Tibial artery (tissue), 4 donors: ENCODE measurements at regions not wholly inside any gene's neighbourhood (a gene's known extent, or its start where the extent isn't known, plus 50 kb on each side); places are given as distances from the start of the nearest gene placed in this dataset.

Experiments used
- DNase-seq, 2 donors: peaks; one replicate each; pipeline ENCODE4 v3.0.0-alpha.2; 2019
- H3K27ac ChIP-seq, 2 donors: fragments of 200-600 bp; sonication (generic) in 1 of 2; 1 replicate in 1 of 2; 2 replicates in 1 of 2; pipeline ENCODE4 v1.5.1; 2018 to 2019; ENCODE audit warnings: mild to moderate bottlenecking in 1 of 2
- H3K27me3 ChIP-seq, 2 donors: fragments of 200-600 bp; sonication (generic) in 1 of 2; one replicate each; pipeline versions ENCODE4 v1.5.1 to v1.6.0; 2016 to 2019
- H3K36me3 ChIP-seq, 3 donors: fragments of 200-600 bp; sonication (generic) in 2 of 3; one replicate each; pipeline ENCODE4 v1.5.1; 2016 to 2019; ENCODE audit warnings: mild to moderate bottlenecking in 2 of 3
- H3K4me1 ChIP-seq, 4 donors: fragments of 200-600 bp; sonication (generic) in 2 of 4; 1 replicate in 3 of 4; 2 replicates in 1 of 4; pipeline ENCODE4 v1.5.1; 2016 to 2019
- H3K4me3 ChIP-seq, 2 donors: fragments of 200-600 bp; sonication (generic) in 1 of 2; 1 replicate in 1 of 2; 2 replicates in 1 of 2; pipeline ENCODE4 v1.5.1; 2018 to 2019; ENCODE audit warnings: mild to moderate bottlenecking in 2 of 2
- H3K9me3 ChIP-seq, 3 donors: fragments of 200-600 bp; sonication (generic) in 1 of 3; one replicate each; pipeline ENCODE4 v1.5.1; 2016 to 2019
- CTCF ChIP-seq, 2 experiments: fragments of 200-600 bp in 1 of 2; fragments of 450-650 bp in 1 of 2; IDR thresholded peaks; one replicate each; pipeline ENCODE4 v1.5.1; 2017 to 2019; ENCODE audit warnings: antibody characterized with exemption in 2 of 2, mild to moderate bottlenecking in 1 of 2, moderate library complexity in 1 of 2
- intact Hi-C: fragments of 100-400 bp; cut with DNase I; formaldehyde crosslinking; loops from one replicate; pipeline ENCODE4 v1.15.0; 2023; ENCODE audit warnings: low total_unique reads

- H3K4me3 ChIP-seq, result no peak overlapping the region
- H3K9me3 ChIP-seq, result no peaks in the 10 kb centered on the region
- H3K27ac ChIP-seq, result no peak overlapping the region
- H3K4me1 ChIP-seq, result no peaks in the 10 kb centered on the region
- intact Hi-C loops, result no loop called here
- H3K27me3 ChIP-seq, result peaks cover 0 to 4% of the 10 kb centered on the region in 2 donors
- H3K36me3 ChIP-seq, result no peaks in the 10 kb centered on the region
- TF ChIP-seq CTCF (IDR thresholded peaks at IDR 0.05), result no peak
- DNase-seq, result no peak
Measured at GRCh38 chr17:56038131-56038530, 115.1 kb upstream of the ANKFN1 start.

DNA sequence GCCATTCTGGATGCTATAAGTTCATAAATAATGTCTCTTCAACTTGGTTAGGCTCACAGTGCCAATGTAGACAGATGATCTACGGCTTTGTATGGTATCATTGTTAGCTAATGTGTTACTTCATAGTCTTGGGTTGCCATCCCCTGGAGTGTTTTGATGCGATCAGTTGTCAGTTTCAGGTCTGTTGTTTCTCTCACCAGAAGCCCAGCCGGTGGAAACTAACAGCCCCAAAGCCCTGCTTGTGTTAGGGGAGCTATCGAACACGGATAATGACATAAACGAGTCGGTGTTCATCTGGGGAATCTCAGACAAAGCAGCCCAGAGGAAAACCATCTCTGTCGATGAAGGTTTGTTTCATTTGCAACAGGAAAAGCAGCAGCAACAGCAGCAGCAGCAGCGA, 107.4 kb upstream of the ANKFN1 start:
- intact Hi-C loops, result no loop called here
- no peak for DNase-seq
- no peaks in the 10 kb centered on the region for H3K9me3 ChIP-seq

DNA sequence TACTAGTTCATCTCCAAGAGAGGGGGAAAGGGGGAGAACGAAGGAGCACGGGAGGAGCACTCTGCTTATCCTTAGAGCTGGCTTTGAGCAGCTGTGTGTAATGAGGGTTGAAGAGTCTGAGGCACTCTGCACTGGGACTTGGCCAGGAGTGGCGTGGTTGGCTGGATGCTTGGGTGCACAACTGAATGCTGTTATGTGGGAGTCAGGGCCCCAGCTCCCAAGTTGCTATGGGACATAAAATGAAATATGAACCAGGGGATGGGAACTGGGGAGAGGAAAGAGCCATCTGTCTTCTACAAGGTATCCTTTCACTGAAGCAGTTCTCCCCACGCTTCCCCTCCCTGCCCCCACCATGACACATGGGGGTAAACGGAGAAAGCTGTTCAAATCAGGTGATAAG, 105.9 kb upstream of the ANKFN1 start:
- TF ChIP-seq CTCF (IDR thresholded peaks at IDR 0.05), result no peak
- intact Hi-C loops, result no loop called here
- no peak for DNase-seq

More for the DNA sequence above, 107.4 kb upstream of the ANKFN1 start:
- Histone ChIP-seq H3K36me3 (no peaks in the 10 kb centered on the region), H3K4me3 (no peak overlapping the region), H3K27ac (no peak overlapping the region), H3K4me1 (no peaks in the 10 kb centered on the region), H3K27me3 (no peaks in the 10 kb centered on the region)
- no peak for TF ChIP-seq CTCF (IDR thresholded peaks at IDR 0.05)

GRCh38 chr17:56057869-56058268, 95.4 kb upstream of the ANKFN1 start:
- H3K9me3 ChIP-seq, result no peaks in the 10 kb centered on the region
- H3K36me3 ChIP-seq, result no peaks in the 10 kb centered on the region
- no peak overlapping the region for H3K27ac ChIP-seq
- no peaks in the 10 kb centered on the region for H3K27me3 ChIP-seq
- H3K4me3 ChIP-seq, result no peak overlapping the region
- no peak for DNase-seq
- intact Hi-C loops, result no loop called here
- H3K4me1 ChIP-seq, result no peaks in the 10 kb centered on the region
- no peak for TF ChIP-seq CTCF (IDR thresholded peaks at IDR 0.05)

More for the DNA sequence above, 105.9 kb upstream of the ANKFN1 start:
- Histone ChIP-seq H3K4me1 (no peaks in the 10 kb centered on the region), H3K4me3 (no peak overlapping the region), H3K9me3 (peaks cover 0 to 4% (median 0%) of the 10 kb centered on the region in 3 donors), H3K27me3 (no peaks in the 10 kb centered on the region), H3K27ac (no peak overlapping the region), H3K36me3 (no peaks in the 10 kb centered on the region)

DNA sequence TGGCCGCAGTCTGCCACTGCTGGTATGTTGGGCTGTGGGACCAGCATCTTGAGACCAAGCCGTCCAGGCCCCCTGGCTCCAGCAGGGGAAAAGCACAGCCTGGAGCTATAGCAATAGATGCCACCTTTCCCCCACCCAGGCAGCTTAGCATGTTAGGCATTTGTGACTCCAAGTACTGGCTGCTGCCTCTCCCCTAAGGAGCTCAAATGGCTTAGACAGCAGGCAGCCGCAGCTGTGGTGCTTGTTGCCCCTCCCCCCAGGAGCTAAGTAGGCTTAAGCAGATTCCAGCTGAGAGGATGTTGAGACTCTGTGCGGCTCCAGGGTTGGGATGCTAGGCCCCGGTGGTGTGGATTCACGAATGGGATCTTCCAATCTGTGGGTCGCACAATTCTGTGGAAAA, 88.8 kb upstream of the ANKFN1 start:
- Histone ChIP-seq H3K27me3 (no peaks in the 10 kb centered on the region), H3K36me3 (no peaks in the 10 kb centered on the region), H3K27ac (no peak overlapping the region), H3K4me3 (no peak overlapping the region), H3K9me3 (peaks cover 0 to 6% (median 0%) of the 10 kb centered on the region in 3 donors), H3K4me1 (no peaks in the 10 kb centered on the region)
- intact Hi-C loops, result no loop called here
- no peak for DNase-seq
- no peak for TF ChIP-seq CTCF (IDR thresholded peaks at IDR 0.05)

- intact Hi-C loops, result no loop called here
- H3K4me1 ChIP-seq, result no peaks in the 10 kb centered on the region
- no peak for DNase-seq
- H3K27me3 ChIP-seq, result no peaks in the 10 kb centered on the region
- no peaks in the 10 kb centered on the region for H3K36me3 ChIP-seq
- no peaks in the 10 kb centered on the region for H3K9me3 ChIP-seq
- no peak overlapping the region for H3K4me3 ChIP-seq
- no peak overlapping the region for H3K27ac ChIP-seq
- TF ChIP-seq CTCF (IDR thresholded peaks at IDR 0.05), result no peak
Measured at GRCh38 chr17:56074361-56074890, 78.8 kb upstream of the ANKFN1 start.
